OCI-LY3 (cell line): ENCODE measurements at regions not wholly inside any gene's neighbourhood (a gene's known extent, or its start where the extent isn't known, plus 50 kb on each side); places are given as distances from the start of the nearest gene placed in this dataset.

Experiments used
- H2AFZ ChIP-seq: fragments of 200-600, 300-600 bp; shearing (Covaris generic); 2 replicates; pipeline ENCODE4 v1.6.0; 2014; ENCODE audit warnings: antibody characterized with exemption, low read depth, low read length
- H3K27ac ChIP-seq: fragments of 200-600, 300-600 bp; sonication (generic); 2 replicates; pipeline ENCODE4 v1.5.1; 2014; ENCODE audit warnings: mild to moderate bottlenecking, low read length, moderate library complexity, mixed read lengths
- H3K27me3 ChIP-seq: fragments of 200-600, 300-600 bp; sonication (generic); 2 replicates; pipeline ENCODE4 v1.6.1; 2014; ENCODE audit warnings: low read depth, low read length, mixed read lengths
- H3K36me3 ChIP-seq: fragments of 200-600, 300-600 bp; sonication (generic); replicated peaks from 2 replicates; pipeline ENCODE3; 2014; ENCODE audit warnings: low read depth, low read length, mixed read lengths
- H3K4me1 ChIP-seq: fragments of 300-600, 200-600 bp; sonication (generic); 2 replicates; pipeline ENCODE4 v1.6.1; 2014; ENCODE audit warnings: low read length, mixed read lengths
- H3K4me2 ChIP-seq: fragments of 200-600, 300-600 bp; sonication (generic); 2 replicates; pipeline ENCODE4 v1.6.1; 2014; ENCODE audit warnings: low read length, mixed read lengths
- H3K4me3 ChIP-seq: fragments of 300-600, 200-600 bp; sonication (generic); 2 replicates; pipeline ENCODE4 v1.5.1; 2014; ENCODE audit warnings: antibody characterized with exemption, mild to moderate bottlenecking, low read length, moderate library complexity
- H3K79me2 ChIP-seq: fragments of 300-600, 200-600 bp; shearing (Covaris generic); 2 replicates; pipeline ENCODE4 v1.6.1; 2014; ENCODE audit warnings: mild to moderate bottlenecking, low read length, mixed read lengths
- H3K9ac ChIP-seq: fragments of 300-600, 200-600 bp; shearing (Covaris generic); 2 replicates; pipeline ENCODE4 v1.6.0; 2014; ENCODE audit warnings: mild to moderate bottlenecking, low read length, moderate library complexity
- H3K9me3 ChIP-seq: fragments of 200-600, 300-600 bp; shearing (Covaris generic); 2 replicates; pipeline ENCODE4 v1.6.1; 2014; ENCODE audit warnings: low read length, mixed read lengths; ENCODE audit not compliant: insufficient read depth
- H4K20me1 ChIP-seq: fragments of 200-600, 300-600 bp; sonication (generic); 2 replicates; pipeline ENCODE4 v1.6.1; 2016; ENCODE audit warnings: low read length, mixed read lengths; ENCODE audit not compliant: insufficient read depth
- EZH2phosphoT487 ChIP-seq: fragments of 200-600 bp; shearing (Covaris generic); IDR thresholded peaks from 2 replicates; pipeline ENCODE4 v1.6.1; 2018; ENCODE audit warnings: antibody characterized with exemption, mixed run types, low read depth
- TF ChIP-seq, protein P1 (sequence below): fragments of 200-600, 300-600 bp; sonication (generic); IDR thresholded peaks from 2 replicates; pipeline ENCODE4 v1.5.1; 2014; ENCODE audit warnings: antibody characterized with exemption, low read length, low read depth

DNA sequence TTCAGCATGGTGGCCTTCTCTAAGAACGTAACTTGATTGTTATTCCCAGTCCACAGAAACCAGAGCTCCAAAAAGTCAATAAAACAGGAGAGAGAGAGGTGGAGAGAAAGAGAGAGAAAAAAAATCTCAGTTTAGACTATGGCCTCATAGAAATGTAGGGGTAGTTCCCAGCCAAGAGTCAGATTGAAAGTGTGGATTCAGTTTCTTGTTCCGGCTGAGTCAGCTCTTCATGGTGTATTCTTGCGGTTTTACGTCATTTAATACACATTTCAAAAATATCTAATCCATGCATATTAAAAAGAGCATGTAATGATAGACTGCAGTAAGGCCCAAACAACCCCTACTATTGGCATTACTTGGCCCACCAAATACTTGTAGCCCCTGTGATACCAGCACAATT is 303.9 kb downstream of the ETAA1 start:
- Histone ChIP-seq H3K9me3 (no peaks in the 10 kb centered on the region), H3K4me3 (no peak overlapping the region), H3K27ac (no peak overlapping the region), H3K9ac (no peak overlapping the region), H4K20me1 (no peaks in the 10 kb centered on the region), H3K4me1 (no peaks in the 10 kb centered on the region), H3K36me3 (no peaks in the 10 kb centered on the region), H3K79me2 (no peaks in the 10 kb centered on the region), H2AFZ (no peak overlapping the region), H3K27me3 (no peaks in the 10 kb centered on the region; the same call in 1 of the 2 replicates), H3K4me2 (no peak overlapping the region)
- TF ChIP-seq EZH2phosphoT487 = no peak
- TF ChIP-seq, protein P1, sequence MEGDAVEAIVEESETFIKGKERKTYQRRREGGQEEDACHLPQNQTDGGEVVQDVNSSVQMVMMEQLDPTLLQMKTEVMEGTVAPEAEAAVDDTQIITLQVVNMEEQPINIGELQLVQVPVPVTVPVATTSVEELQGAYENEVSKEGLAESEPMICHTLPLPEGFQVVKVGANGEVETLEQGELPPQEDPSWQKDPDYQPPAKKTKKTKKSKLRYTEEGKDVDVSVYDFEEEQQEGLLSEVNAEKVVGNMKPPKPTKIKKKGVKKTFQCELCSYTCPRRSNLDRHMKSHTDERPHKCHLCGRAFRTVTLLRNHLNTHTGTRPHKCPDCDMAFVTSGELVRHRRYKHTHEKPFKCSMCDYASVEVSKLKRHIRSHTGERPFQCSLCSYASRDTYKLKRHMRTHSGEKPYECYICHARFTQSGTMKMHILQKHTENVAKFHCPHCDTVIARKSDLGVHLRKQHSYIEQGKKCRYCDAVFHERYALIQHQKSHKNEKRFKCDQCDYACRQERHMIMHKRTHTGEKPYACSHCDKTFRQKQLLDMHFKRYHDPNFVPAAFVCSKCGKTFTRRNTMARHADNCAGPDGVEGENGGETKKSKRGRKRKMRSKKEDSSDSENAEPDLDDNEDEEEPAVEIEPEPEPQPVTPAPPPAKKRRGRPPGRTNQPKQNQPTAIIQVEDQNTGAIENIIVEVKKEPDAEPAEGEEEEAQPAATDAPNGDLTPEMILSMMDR = no peak

GRCh38 chr2:67702284-67702683 is 305.2 kb downstream of the ETAA1 start:
- H3K9ac ChIP-seq = no peak overlapping the region
- no peak overlapping the region for H3K4me2 ChIP-seq
- H4K20me1 ChIP-seq = no peaks in the 10 kb centered on the region
- no peaks in the 10 kb centered on the region for H3K4me1 ChIP-seq
- H3K27ac ChIP-seq = no peak overlapping the region
- no peak for TF ChIP-seq EZH2phosphoT487
- TF ChIP-seq, protein P1 = no peak
- no peaks in the 10 kb centered on the region for H3K9me3 ChIP-seq
- no peaks in the 10 kb centered on the region; the same call in 1 of the 2 replicates for H3K27me3 ChIP-seq
- no peaks in the 10 kb centered on the region for H3K79me2 ChIP-seq
- no peak overlapping the region for H2AFZ ChIP-seq
- no peak overlapping the region for H3K4me3 ChIP-seq
- H3K36me3 ChIP-seq = no peaks in the 10 kb centered on the region

DNA sequence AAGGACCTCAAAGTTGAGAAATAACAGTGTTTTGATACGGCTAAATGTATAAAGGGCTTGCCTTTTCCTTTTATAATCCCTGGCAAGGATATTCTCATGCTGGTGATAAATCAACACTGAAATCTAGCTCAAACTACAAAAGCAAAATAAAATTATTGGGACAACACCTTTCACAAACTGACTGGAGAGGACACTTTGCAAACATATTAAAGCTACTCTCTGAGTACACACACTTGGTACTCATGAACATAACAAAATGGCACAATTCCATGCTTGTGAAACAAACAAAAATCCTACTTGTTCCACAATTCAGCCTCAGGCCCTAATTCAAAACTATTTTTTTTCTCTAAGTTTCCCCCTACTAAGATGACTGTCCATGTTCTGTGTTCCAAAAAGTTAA is 305.8 kb downstream of the ETAA1 start:
- no peaks in the 10 kb centered on the region for H4K20me1 ChIP-seq
- H3K9ac ChIP-seq = no peak overlapping the region

GRCh38 chr2:67706082-67706481 is 308.9 kb downstream of the ETAA1 start:
- H3K27me3 ChIP-seq = no peaks in the 10 kb centered on the region; the same call in 1 of the 2 replicates
- H2AFZ ChIP-seq = no peak overlapping the region
- TF ChIP-seq, protein P1 = no peak
- no peak for TF ChIP-seq EZH2phosphoT487
- H3K4me1 ChIP-seq = no peaks in the 10 kb centered on the region
- H3K79me2 ChIP-seq = no peaks in the 10 kb centered on the region
- no peak overlapping the region for H3K9ac ChIP-seq
- H3K36me3 ChIP-seq = no peaks in the 10 kb centered on the region
- H3K4me3 ChIP-seq = no peak overlapping the region
- H3K27ac ChIP-seq = no peak overlapping the region
- H3K4me2 ChIP-seq = no peak overlapping the region
- no peaks in the 10 kb centered on the region for H3K9me3 ChIP-seq
- no peaks in the 10 kb centered on the region for H4K20me1 ChIP-seq

More for the DNA sequence above, 305.8 kb downstream of the ETAA1 start:
- no peaks in the 10 kb centered on the region for H3K79me2 ChIP-seq
- no peaks in the 10 kb centered on the region for H3K36me3 ChIP-seq
- no peaks in the 10 kb centered on the region for H3K4me1 ChIP-seq
- no peak overlapping the region for H3K4me2 ChIP-seq
- H3K4me3 ChIP-seq = no peak overlapping the region
- TF ChIP-seq EZH2phosphoT487 = no peak
- TF ChIP-seq, protein P1 = no peak
- H3K27me3 ChIP-seq = no peaks in the 10 kb centered on the region; the same call in 1 of the 2 replicates
- H3K27ac ChIP-seq = no peak overlapping the region
- no peaks in the 10 kb centered on the region for H3K9me3 ChIP-seq
- H2AFZ ChIP-seq = no peak overlapping the region
